Trophoblast cell (in vitro differentiated cells and primary cell): ENCODE measurements at regions not wholly inside any gene's neighbourhood (a gene's known extent, or its start where the extent isn't known, plus 50 kb on each side); places are given as distances from the start of the nearest gene placed in this dataset.

ENCODE experiments used
- DNase-seq, 2 donors: peaks; one replicate each; pipeline ENCODE4 v3.0.0-alpha.2; 2016
- H2AFZ ChIP-seq: 2 replicates; pipeline ENCODE4 v1.6.1; 2013; ENCODE audit warnings: low read length, moderate library complexity, mild to moderate bottlenecking; ENCODE audit not compliant: insufficient read depth, poor library complexity
- H2AK5ac ChIP-seq: 2 replicates; pipeline ENCODE4 v1.6.1; 2013; ENCODE audit warnings: mild to moderate bottlenecking, low read length
- H2BK120ac ChIP-seq: 2 replicates; pipeline ENCODE4 v1.6.1; 2013; ENCODE audit warnings: low read length, mild to moderate bottlenecking, moderate library complexity; ENCODE audit not compliant: insufficient read depth, poor library complexity
- H2BK12ac ChIP-seq: 2 replicates; pipeline ENCODE4 v1.6.1; 2013; ENCODE audit warnings: mild to moderate bottlenecking, low read length, moderate library complexity
- H2BK5ac ChIP-seq: 2 replicates; pipeline ENCODE4 v1.6.1; 2013; ENCODE audit warnings: low read length, low read depth, moderate library complexity, mild to moderate bottlenecking; ENCODE audit not compliant: poor library complexity
- H3K14ac ChIP-seq: 2 replicates; pipeline ENCODE4 v1.6.1; 2013; ENCODE audit warnings: mild to moderate bottlenecking, low read length
- H3K18ac ChIP-seq: 2 replicates; pipeline ENCODE4 v1.6.1; 2013; ENCODE audit warnings: mild to moderate bottlenecking, low read length
- H3K23ac ChIP-seq: 2 replicates; pipeline ENCODE4 v1.6.1; 2013; ENCODE audit warnings: low read length
- H3K27ac ChIP-seq: 2 replicates; pipeline ENCODE4 v1.5.1; 2013; ENCODE audit warnings: low read depth, mild to moderate bottlenecking, inconsistent platforms, low read length, moderate library complexity
- H3K27me3 ChIP-seq: 2 replicates; pipeline ENCODE4 v1.6.1; 2013; ENCODE audit warnings: inconsistent platforms, mild to moderate bottlenecking, low read length, moderate library complexity; ENCODE audit not compliant: insufficient read depth
- H3K36me3 ChIP-seq, 2 experiments: 1 replicate in 1 of 2; 2 replicates in 1 of 2; pipeline ENCODE4 v1.6.1; 2013; ENCODE audit warnings: low read length in 2 of 2, mild to moderate bottlenecking in 2 of 2, moderate library complexity in 1 of 2; ENCODE audit not compliant: insufficient read depth in 2 of 2, control insufficient read depth in 1 of 2
- H3K4ac ChIP-seq: 2 replicates; pipeline ENCODE4 v1.6.1; 2013; ENCODE audit warnings: low read depth, mild to moderate bottlenecking, low read length, moderate library complexity
- H3K4me1 ChIP-seq, 2 experiments: 1 replicate in 1 of 2; 2 replicates in 1 of 2; pipeline ENCODE4 v1.6.1; 2013; ENCODE audit warnings: low read length in 2 of 2, mild to moderate bottlenecking in 2 of 2, moderate library complexity in 1 of 2; ENCODE audit not compliant: insufficient read depth in 2 of 2, control insufficient read depth in 1 of 2
- H3K4me2 ChIP-seq: 2 replicates; pipeline ENCODE4 v1.6.1; 2013; ENCODE audit warnings: inconsistent platforms, mild to moderate bottlenecking, low read length, moderate library complexity
- H3K4me3 ChIP-seq: 2 replicates; pipeline ENCODE4 v1.5.1; 2013; ENCODE audit warnings: mild to moderate bottlenecking, low read depth, low read length, inconsistent platforms
- H3K79me1 ChIP-seq: one replicate; pipeline ENCODE4 v1.6.1; 2013; ENCODE audit warnings: low read length
- H3K79me2 ChIP-seq: 2 replicates; pipeline ENCODE4 v1.6.1; 2013; ENCODE audit warnings: low read length, mild to moderate bottlenecking; ENCODE audit not compliant: control insufficient read depth, insufficient read depth, poor library complexity
- H3K9ac ChIP-seq: 2 replicates; pipeline ENCODE4 v1.6.1; 2013; ENCODE audit warnings: mild to moderate bottlenecking, low read length
- H3K9me3 ChIP-seq: 2 replicates; pipeline ENCODE4 v1.6.1; 2013; ENCODE audit warnings: low read depth, mild to moderate bottlenecking, control low read depth, inconsistent platforms, low read length; ENCODE audit not compliant: insufficient read depth
- H4K12ac ChIP-seq: 2 replicates; pipeline ENCODE4 v1.6.1; 2013; ENCODE audit warnings: low read depth, mild to moderate bottlenecking, low read length, moderate library complexity
- H4K8ac ChIP-seq: 2 replicates; pipeline ENCODE4 v1.6.1; 2013; ENCODE audit warnings: low read depth, mild to moderate bottlenecking, low read length, moderate library complexity
- H4K91ac ChIP-seq: one replicate; pipeline ENCODE4 v1.6.1; 2013; ENCODE audit warnings: low read depth, mild to moderate bottlenecking, low read length, moderate library complexity
- WGBS: extraction: QIAGEN DNeasy Blood & Tissue Kit; methylation state at CpG from one replicate; pipeline ENCODE4 v1.1.7; 2013; ENCODE audit warnings: missing lambda C conversion rate; ENCODE audit not compliant: insufficient read length, insufficient coverage; ENCODE audit errors: extremely low coverage; 5-methylcytosine and 5-hydroxymethylcytosine counted together

DNA sequence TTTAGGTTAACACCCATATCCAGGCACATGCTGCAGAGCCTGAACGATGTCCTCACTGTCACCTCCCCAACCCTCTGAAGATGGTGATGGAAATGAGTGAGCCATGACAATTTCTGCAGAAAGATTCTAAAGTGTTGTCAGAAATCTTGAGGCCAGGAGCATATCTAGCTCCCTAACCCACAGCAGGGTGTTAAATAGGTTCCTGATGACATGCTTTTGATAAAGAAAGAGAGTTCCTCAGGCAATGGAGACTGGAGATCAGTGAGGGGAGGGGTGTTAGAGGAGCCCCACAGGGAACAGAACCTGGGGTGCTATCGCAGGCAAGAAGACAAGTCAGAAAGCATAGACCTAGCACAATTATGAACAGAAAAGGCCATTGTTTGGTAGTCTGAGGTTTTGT is 95.7 kb downstream of the ENC1 start:
- Histone ChIP-seq H3K9me3 (no peaks in the 10 kb centered on the region), H3K79me2 (peaks cover 3% of the 10 kb centered on the region), H4K12ac (no peak overlapping the region), H3K9ac (no peak overlapping the region), H4K8ac (peak overlapping the region; percentile 63), H3K18ac (peak overlapping the region; percentile 92), H3K4me1 (peaks cover 6 to 22% of the 10 kb centered on the region in 2 experiments), H4K91ac (peak overlapping the region; percentile 94), H3K4me2 (no peak overlapping the region), H2BK5ac (peak overlapping the region; percentile 76), H2BK12ac (peak overlapping the region; percentile 97), H3K14ac (peak overlapping the region; percentile 86), H3K23ac (no peak overlapping the region), H2AFZ (no peak overlapping the region), H2BK120ac (peak overlapping the region; percentile 91), H3K4ac (peak overlapping the region; percentile 60), H3K36me3 (no peaks in the 10 kb centered on the region), H3K4me3 (no peak overlapping the region), H3K27me3 (no peaks in the 10 kb centered on the region), H3K27ac (no peak overlapping the region), H2AK5ac (peak overlapping the region; percentile 95), H3K79me1 (peaks cover 24% of the 10 kb centered on the region)
- DNase-seq = no peak
- no CpG with 5 or more reads among the region's 2 CpGs for WGBS

DNA sequence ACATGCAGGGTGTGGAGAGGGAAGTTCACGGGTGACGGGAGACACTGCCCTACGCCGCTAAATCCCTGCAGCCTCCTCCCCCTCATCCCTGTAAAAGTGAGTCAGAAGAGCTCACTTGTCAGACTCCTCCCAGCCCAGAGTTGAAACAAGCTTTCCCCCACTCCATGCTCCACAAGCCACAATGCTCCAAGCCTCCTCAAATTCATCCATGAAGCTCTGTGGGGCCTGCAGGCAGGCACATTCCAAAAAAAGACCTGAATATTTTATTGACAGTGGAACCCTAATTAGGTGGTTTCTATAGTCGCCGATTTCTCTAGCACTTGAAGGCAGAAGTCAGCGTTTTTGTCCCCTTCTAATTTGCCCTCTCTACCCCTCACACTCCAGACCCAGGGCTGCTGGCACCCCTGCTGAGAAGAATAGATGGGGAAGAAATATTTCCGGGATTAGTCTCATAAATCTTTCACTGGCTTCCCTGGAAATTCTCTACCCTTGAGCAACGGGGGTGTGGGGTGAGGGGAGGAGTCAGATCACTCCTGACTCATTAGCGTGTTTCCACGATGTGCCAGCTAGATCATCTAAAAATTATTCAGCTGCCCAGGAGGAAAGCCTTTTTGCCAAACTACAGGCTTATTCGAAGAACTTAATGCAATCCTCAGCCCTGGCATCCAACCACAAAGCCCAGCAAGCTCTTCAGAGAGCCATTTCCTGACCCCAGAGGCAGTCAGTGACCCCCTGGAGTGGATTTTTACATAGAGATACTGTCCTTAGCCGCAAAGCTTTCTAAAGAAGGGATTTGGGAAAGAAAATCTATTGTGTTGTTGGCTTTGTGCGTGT is 97.1 kb downstream of the ENC1 start:
- peaks cover 3% of the 10 kb centered on the region for H3K79me2 ChIP-seq
- H4K12ac ChIP-seq = no peak overlapping the region
- peak overlapping the region; percentile 19 for H3K14ac ChIP-seq
- H2AK5ac ChIP-seq = no peak overlapping the region
- H3K9ac ChIP-seq = no peak overlapping the region
- peak overlapping the region; percentile 12 for H3K4me2 ChIP-seq
- DNase-seq = peak in 1 of 2 donors; percentile 37
- no peak overlapping the region for H3K23ac ChIP-seq
- H3K18ac ChIP-seq = no peak overlapping the region
- H4K91ac ChIP-seq = peak overlapping the region; percentile 67
- no peaks in the 10 kb centered on the region for H3K27me3 ChIP-seq
- H3K9me3 ChIP-seq = no peaks in the 10 kb centered on the region
- peak overlapping the region; percentile 87 for H2BK12ac ChIP-seq
- no peak overlapping the region for H3K4ac ChIP-seq
- peak overlapping the region; percentile 36 for H2BK120ac ChIP-seq
- H2BK5ac ChIP-seq = peak overlapping the region; percentile 66
- H3K79me1 ChIP-seq = peaks cover 26% of the 10 kb centered on the region
- peak overlapping the region; percentile 24 for H4K8ac ChIP-seq
- no peaks in the 10 kb centered on the region for H3K36me3 ChIP-seq
- WGBS = no CpG with 5 or more reads among the region's 14 CpGs
- H3K4me3 ChIP-seq = no peak overlapping the region
- H3K4me1 ChIP-seq = peaks cover 6 to 22% of the 10 kb centered on the region in 2 experiments
- H3K27ac ChIP-seq = peak overlapping the region; percentile 84
- peak overlapping the region; percentile 35 for H2AFZ ChIP-seq

DNA sequence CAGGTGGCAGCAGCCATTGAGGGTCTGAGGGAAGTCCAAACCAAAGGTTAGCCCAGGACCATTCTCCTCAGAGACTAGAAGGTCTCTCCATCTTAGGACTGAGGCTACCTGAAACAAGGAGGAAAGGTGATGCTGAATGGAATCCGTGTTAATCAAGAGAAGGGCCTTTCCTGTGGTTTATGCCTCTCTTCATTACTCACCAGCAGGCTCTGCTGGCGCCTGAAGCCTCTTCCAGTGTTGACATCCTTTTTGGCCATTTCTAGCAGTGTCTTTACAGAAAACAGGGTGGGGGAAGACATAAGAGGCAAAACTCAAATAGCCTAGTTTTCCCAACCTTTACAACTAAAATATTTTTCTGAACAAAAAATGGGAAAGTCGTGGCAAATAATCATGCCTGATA is 98.0 kb downstream of the ENC1 start:
- H3K4me1 ChIP-seq = peaks cover 9 to 29% of the 10 kb centered on the region in 2 experiments
- H2BK12ac ChIP-seq = peak overlapping the region; percentile 93
- peaks cover 30% of the 10 kb centered on the region for H3K79me1 ChIP-seq
- peak overlapping the region; percentile 85 for H2AK5ac ChIP-seq
- no peaks in the 10 kb centered on the region for H3K27me3 ChIP-seq
- H3K9me3 ChIP-seq = no peaks in the 10 kb centered on the region
- H2BK120ac ChIP-seq = peak overlapping the region; percentile 94
- no peak overlapping the region for H3K4me3 ChIP-seq
- H3K79me2 ChIP-seq = peaks cover 3% of the 10 kb centered on the region
- H2BK5ac ChIP-seq = peak overlapping the region; percentile 74
- H3K9ac ChIP-seq = no peak overlapping the region
- H4K8ac ChIP-seq = peak overlapping the region; percentile 1
- H3K18ac ChIP-seq = peak overlapping the region; percentile 63
- peak overlapping the region; percentile 23 for H4K91ac ChIP-seq
- no peak overlapping the region for H3K23ac ChIP-seq
- H3K36me3 ChIP-seq = no peaks in the 10 kb centered on the region
- H3K14ac ChIP-seq = peak overlapping the region; percentile 10
- H3K27ac ChIP-seq = no peak overlapping the region
- DNase-seq = peak; percentile 25 to 41
- H4K12ac ChIP-seq = no peak overlapping the region
- no CpG with 5 or more reads among the region's 3 CpGs for WGBS
- H3K4me2 ChIP-seq = no peak overlapping the region
- H3K4ac ChIP-seq = peak overlapping the region; percentile 43
- no peak overlapping the region for H2AFZ ChIP-seq

DNA sequence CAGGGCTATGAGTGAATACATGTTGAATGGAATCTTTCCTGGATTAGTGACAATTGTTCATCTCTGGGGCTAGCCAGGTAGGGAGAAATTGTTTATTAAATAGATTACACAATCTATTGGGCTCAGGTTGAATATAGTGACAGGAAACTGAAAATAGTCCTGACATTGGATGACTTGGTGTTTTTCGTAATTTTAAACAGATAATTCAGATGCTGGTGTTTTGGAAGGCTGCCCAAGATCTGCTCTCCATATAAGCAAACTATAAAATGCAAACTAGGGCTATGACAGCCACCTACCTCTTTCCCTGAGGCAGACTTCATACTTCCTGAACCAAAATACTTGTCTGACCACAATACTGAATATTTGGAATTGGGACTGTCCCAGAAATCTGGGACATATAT is 99.1 kb downstream of the ENC1 start:
- Histone ChIP-seq H2AFZ (no peak overlapping the region), H3K23ac (no peak overlapping the region), H3K27me3 (no peaks in the 10 kb centered on the region), H4K91ac (no peak overlapping the region), H4K12ac (no peak overlapping the region), H3K4ac (no peak overlapping the region), H4K8ac (no peak overlapping the region), H2BK5ac (no peak overlapping the region), H2BK12ac (no peak overlapping the region), H3K36me3 (no peaks in the 10 kb centered on the region), H3K4me3 (no peak overlapping the region), H3K4me1 (peaks cover 9 to 30% of the 10 kb centered on the region in 2 experiments), H3K79me1 (peaks cover 33% of the 10 kb centered on the region), H2AK5ac (no peak overlapping the region), H3K27ac (no peak overlapping the region), H3K9me3 (no peaks in the 10 kb centered on the region), H3K4me2 (no peak overlapping the region), H2BK120ac (peak overlapping the region; percentile 27), H3K9ac (no peak overlapping the region), H3K79me2 (peaks cover 3% of the 10 kb centered on the region), H3K18ac (no peak overlapping the region), H3K14ac (no peak overlapping the region)
- WGBS = no CpG with 5 or more reads among the region's 1 CpG
- no peak for DNase-seq
